ENCODE measurements at regions not wholly inside any gene's neighbourhood (a gene's known extent, or its start where the extent isn't known, plus 50 kb on each side); places are given as distances from the start of the nearest gene placed in this dataset.

DNA sequence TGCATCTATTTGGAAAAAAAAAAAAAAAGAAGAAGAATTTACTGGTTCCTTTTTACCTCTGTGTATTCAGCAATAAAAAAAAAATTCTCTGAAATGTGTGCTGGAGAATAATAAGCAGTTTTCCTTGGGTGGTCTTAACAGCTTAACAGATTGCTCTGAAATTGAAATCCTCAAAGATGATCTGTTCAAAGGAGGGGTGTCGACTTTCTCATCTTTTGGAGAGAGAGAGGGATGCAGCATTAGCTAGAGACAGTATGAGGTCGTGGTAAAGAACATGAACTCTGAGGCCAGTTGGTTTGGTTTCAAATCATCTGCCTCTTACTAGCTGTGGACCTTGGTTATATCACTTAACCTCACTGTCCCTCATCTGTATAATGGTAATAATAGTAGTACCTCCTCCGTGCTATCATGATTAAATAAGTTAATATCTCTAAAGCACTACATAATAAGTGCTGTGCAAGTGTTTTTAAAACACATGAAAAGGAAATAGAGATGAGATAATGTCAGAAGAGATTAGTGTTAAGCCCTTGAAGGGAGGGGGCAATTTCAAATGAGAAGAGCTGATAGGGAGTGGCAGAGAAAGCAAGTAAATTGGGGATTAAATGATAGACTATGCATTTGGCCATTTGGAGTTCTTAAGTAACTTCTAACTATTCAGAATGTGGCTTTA is 109.9 kb upstream of the LIMCH1 start:
- DNase-seq (ENCODE audit: low read depth) = no peak

DNA sequence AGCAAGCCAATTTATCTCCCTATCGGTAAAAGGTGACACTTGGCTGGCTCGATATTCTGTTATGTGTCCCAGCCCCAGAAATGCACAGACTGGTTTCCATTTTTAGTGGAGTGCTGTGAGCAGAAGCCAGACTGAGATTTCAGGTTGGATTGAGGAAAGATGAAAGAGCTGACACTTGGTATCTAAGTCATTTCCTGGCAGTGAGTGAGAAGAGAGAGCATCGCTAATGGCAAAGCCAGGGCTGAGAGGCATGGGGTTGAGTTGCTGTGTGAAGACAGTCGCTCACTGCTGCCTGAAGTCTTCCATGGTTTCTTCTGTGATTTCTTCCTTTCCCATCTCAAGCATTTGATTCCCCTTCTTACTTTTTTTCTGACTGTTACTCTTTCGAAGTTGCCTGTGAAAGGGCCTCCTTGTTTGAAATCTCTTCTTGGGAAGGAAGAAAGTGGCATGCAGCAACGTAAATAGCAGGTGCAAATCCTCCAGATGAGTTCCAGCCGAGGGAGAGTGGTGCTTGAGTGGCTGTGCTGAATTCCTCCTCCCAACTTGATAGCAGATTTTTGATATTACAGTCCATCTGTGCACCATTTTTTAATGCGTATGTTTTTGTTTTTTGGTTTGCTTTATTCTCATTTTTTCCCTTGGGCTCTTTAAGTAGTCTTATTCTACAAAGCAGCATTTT is 109.2 kb upstream of the LIMCH1 start:
- DNase-seq (ENCODE audit: low read depth) = no peak

GRCh38 chr4:41429280-41429669 is 108.7 kb upstream of the LIMCH1 start:
- no peak for DNase-seq (ENCODE audit: low read depth)

DNA sequence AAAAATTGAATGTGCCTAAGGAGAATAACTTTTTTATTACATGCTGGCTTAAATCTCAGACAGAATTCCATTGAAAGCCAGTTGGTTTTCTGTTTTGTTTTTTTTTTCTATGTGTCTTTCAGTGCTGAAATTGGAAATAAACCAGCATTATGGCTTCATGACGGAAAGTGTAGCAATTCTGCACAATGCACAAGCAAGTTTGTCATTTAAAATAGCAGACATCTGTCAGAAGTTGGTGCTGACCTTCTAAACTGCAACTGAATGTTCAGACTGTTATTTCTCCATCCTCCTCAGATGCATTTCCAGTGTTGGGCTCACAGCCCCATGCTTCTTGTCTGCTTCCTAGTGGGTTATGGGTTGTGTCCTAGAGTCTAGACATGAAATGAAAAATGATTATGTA is 107.2 kb upstream of the LIMCH1 start:
- no peak for DNase-seq (ENCODE audit: low read depth)

DNA sequence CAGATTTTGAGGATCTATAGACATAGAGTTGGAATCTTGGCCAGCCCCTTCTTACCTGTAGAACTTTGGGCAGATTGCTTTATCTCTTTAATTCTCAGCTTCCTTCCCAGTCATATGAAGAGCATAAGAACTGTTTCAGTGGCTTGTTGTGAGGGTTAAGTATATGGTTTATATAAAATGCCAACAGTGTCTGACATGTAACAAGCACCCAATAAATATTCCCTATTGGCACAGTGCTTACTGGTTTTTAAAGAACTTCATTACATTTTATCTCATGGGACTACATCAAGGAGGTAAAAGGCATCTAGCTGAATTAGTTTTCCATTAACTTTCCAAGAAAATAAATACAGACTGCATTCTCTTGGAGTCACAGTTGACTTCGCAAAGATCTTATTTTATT is 106.7 kb upstream of the LIMCH1 start:
- no peak for DNase-seq (ENCODE audit: low read depth)

GRCh38 chr4:41432219-41432618 is 105.7 kb upstream of the LIMCH1 start:
- DNase-seq (ENCODE audit: low read depth) = no peak

- peak; percentile 24 for DNase-seq (ENCODE audit: low read depth)
Measured at GRCh38 chr4:41432881-41433280, 105.1 kb upstream of the LIMCH1 start.

- no peak for DNase-seq (ENCODE audit: low read depth)
Measured at GRCh38 chr4:41433361-41433760, 104.6 kb upstream of the LIMCH1 start.

GRCh38 chr4:41435510-41435909 is 102.4 kb upstream of the LIMCH1 start:
- DNase-seq (ENCODE audit: low read depth) = no peak

DNA sequence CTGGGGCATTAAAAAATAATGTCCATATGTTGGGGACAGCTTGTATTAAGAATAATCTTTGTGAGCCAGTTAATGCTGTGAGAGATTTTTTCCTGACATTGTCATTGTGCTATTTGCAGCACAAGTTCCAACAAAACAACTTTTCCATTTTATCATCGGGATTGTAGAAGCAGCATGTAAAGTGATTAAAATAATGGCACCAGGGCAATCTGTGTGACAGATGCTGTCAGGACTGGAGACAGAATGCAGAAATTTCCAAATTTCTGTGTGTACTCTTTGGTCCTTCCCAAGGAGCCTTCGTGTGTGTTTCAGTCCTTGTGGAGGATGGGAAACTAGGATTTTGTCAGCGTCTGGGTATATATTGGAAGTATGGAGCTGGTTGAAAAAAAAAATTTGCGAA is 101.5 kb upstream of the LIMCH1 start:
- DNase-seq (ENCODE audit: low read depth) = no peak

DNA sequence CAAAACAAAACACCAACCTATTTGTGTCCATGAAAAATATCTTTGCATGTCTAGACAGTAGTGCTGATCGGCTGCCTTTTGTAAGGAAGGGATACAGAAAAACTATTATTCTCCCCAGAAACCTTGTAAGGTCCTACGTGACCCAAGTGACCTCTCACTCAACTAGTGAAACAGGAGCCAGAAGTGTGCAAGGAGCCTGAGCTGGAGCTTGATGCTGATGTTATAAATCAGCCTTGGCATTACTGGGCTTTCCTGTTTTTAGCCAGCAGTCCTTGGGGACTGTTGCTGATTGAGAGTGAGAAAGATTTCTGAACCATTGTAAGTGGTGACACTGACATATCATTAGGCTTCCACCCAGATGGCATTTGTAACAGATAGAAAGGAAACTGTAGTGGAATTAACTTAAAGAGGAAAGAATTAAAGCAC is 100.8 kb upstream of the LIMCH1 start:
- no peak for DNase-seq (ENCODE audit: low read depth)

DNA sequence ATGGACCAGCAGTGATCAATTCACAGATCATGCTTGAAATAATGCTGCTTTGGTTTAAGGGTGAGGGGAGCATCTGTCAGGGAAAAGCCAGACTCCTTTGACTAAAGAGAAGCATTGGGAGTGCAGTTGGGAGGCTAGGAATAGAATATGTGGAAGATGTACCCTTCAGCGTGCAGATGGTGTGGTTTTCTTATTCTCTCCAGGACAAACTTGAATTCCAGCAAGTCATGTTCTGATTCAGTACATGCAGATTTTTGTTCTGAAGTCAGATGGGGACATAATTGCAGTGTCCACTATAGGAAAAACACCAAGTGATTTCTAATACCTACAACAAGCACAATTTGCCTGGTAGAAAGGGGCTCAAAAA is 99.0 kb upstream of the LIMCH1 start:
- DNase-seq (ENCODE audit: low read depth) = no peak

DNA sequence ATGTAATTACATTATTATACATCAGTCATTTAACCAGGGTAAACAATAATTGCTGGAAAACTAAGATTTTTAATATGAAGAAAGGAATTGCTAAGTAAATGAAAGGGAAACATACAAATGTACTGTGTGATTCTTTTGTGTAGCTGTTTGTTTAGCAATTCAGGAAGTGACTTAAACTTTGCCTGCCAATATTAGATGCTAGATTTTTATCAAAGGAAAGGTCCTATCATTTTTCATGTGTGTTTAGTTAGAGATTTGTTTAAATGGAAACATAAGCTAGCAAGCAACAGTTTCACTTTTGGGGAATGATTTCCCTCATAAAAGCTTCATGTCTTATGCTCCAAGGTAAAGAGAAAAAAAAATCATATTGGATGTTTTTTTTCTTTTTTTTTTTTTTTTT is 95.1 kb upstream of the LIMCH1 start:
- DNase-seq (ENCODE audit: low read depth) = no peak

- no peak for DNase-seq (ENCODE audit: low read depth)
Measured at GRCh38 chr4:41443340-41444079, 94.4 kb upstream of the LIMCH1 start.

GRCh38 chr4:41446391-41446790 is 91.6 kb upstream of the LIMCH1 start:
- DNase-seq (ENCODE audit: low read depth) = no peak

DNA sequence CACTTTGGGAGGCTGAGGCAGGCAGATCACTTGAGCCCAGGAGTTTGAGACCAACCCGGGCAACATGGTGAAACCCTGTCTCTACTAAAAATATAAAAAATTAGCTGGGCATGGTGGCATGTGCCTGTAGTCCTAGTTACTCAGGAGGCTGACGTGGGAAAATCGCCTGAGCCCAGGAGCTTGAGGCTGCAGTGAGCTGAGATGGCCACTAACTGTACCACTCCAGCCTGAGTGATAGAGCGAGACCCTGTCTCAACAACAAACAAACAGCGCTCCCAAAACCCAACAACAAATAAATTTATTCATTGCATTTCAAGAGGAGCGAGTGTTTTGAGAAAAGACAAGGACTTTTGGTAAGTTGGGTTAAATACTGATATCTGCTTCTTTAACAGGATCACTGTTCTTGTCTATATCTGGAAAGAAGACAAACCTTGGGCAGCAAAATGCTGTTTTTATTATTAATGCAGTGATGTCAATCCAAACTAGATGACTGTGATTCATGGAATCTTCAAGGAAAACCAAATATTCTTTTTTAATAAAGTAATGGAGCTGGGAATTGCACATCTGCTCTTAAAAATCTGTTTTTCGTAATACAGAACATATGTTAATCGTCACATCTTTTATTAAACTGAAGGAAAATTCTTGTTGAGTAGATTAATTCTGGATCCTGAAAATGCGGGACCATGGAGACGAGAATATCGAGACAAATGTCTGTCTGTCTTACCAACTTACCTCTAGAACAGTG is 90.8 kb upstream of the LIMCH1 start:
- no peak for DNase-seq (ENCODE audit: low read depth)

DNA sequence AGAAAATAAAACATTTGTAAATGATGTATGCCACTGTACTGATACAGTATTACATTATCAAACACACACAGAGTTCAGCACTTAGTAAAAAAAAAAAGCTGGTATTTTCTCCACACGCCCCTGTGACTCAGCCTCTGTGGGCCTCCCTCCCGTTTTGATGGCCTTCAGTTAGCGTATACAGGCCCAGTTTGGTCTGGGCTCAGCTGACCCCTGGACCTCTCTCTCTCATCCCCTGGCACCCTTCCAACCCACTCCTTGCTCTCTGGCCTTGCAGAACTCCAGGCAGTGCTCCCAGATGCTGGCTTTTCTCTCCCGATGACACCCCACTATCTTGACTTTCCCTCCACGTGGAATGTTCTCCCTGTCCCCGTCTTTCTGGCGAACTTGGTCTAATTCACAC is 89.0 kb upstream of the LIMCH1 start:
- no peak for DNase-seq (ENCODE audit: low read depth)

GRCh38 chr4:41451961-41452360 is 86.0 kb upstream of the LIMCH1 start:
- no peak for DNase-seq (ENCODE audit: low read depth)

DNA sequence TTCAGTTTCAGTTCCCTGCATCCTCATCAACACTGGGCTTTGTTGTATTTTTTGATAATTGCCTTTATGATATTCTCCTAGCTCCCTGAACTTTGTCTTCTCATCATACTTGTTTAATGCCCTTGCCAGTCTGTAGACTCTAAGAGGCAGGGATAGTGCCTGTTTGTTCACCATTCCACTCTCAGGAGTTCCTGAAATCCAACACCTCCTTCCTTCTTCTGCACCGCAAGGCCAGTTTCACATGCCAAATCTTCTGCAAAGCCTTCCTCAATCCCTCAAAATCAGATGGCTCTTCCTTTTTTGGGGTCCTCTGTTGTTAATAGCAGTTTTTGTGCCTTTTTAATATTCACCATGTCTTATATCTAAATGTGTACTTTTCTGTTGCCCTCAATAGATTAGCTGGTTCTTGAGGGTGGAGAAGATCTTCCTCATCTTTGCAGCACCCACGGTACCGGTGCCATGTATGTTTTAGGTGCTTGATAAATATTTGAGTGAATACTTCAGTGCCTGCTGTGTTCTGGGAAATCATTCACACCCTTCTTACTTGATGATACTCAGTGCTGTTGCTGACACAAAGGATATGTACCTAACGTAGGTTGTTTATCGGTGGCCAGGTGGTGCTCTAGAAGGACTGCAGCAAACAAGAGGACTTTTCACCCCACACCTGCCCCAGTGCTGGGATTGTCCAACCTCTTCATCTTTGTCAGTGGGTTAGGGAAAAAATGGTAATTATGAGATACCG is 85.3 kb upstream of the LIMCH1 start:
- DNase-seq (ENCODE audit: low read depth) = no peak

- no peak for DNase-seq (ENCODE audit: low read depth)
Measured at GRCh38 chr4:41454423-41454822, 83.5 kb upstream of the LIMCH1 start.

- DNase-seq (ENCODE audit: low read depth) = no peak
Measured at GRCh38 chr4:41455206-41455605, 82.8 kb upstream of the LIMCH1 start.

- DNase-seq (ENCODE audit: low read depth) = no peak
Measured at GRCh38 chr4:41456559-41457101, 81.3 kb upstream of the LIMCH1 start.
